ENCODE measurements at regions not wholly inside any gene's neighbourhood (a gene's known extent, or its start where the extent isn't known, plus 50 kb on each side); places are given as distances from the start of the nearest gene placed in this dataset.

GRCh38 chr2:15733867-15734673 is 142.4 kb downstream of the DDX1 start:
- DNase-seq (ENCODE audit: low read depth in 3 of 3), result no peak

- DNase-seq (ENCODE audit: low read depth in 3 of 3), result no peak
Observed at GRCh38 chr2:15734674-15735483, 143.2 kb downstream of the DDX1 start.

GRCh38 chr2:15735484-15736326 is 144.0 kb downstream of the DDX1 start:
- no peak for DNase-seq (ENCODE audit: low read depth in 3 of 3)

- DNase-seq (ENCODE audit: low read depth in 3 of 3), result no peak
Observed at GRCh38 chr2:15736396-15737180, 144.9 kb downstream of the DDX1 start.

- no peak for DNase-seq (ENCODE audit: low read depth in 3 of 3)
Observed at GRCh38 chr2:15737314-15738224, 145.9 kb downstream of the DDX1 start.

- no peak for DNase-seq (ENCODE audit: low read depth in 3 of 3)
Observed at GRCh38 chr2:15738225-15738546, 146.5 kb downstream of the DDX1 start.

GRCh38 chr2:15738943-15739342 is 147.3 kb downstream of the DDX1 start:
- DNase-seq (ENCODE audit: low read depth in 3 of 3), result no peak

- no peak for DNase-seq (ENCODE audit: low read depth in 3 of 3)
Observed at GRCh38 chr2:15744820-15745219, 153.2 kb downstream of the DDX1 start.

- DNase-seq (ENCODE audit: low read depth in 3 of 3), result no peak
Observed at GRCh38 chr2:15745350-15745749, 153.7 kb downstream of the DDX1 start.

- no peak for DNase-seq (ENCODE audit: low read depth in 3 of 3)
Observed at GRCh38 chr2:15745907-15746702, 154.4 kb downstream of the DDX1 start.

GRCh38 chr2:15746703-15747550 is 155.3 kb downstream of the DDX1 start:
- no peak for DNase-seq (ENCODE audit: low read depth in 3 of 3)

GRCh38 chr2:15747603-15748471 is 156.2 kb downstream of the DDX1 start:
- DNase-seq (ENCODE audit: low read depth in 3 of 3), result no peak

GRCh38 chr2:15748736-15749323 is 157.2 kb downstream of the DDX1 start:
- peak in 1 of 3 experiments; percentile 4 for DNase-seq (ENCODE audit: low read depth in 3 of 3)

- DNase-seq (ENCODE audit: low read depth in 3 of 3), result no peak
Observed at GRCh38 chr2:15749460-15750432, 158.1 kb downstream of the DDX1 start.

GRCh38 chr2:15750433-15750814 is 158.8 kb downstream of the DDX1 start:
- no peak for DNase-seq (ENCODE audit: low read depth in 3 of 3)

- DNase-seq (ENCODE audit: low read depth in 3 of 3), result no peak
Observed at GRCh38 chr2:15750822-15751329, 159.2 kb downstream of the DDX1 start.

All from stimulated activated CD4-positive, alpha-beta T cell treated with anti-CD3 and anti-CD28 coated beads, TNF-alpha, amount 100 ng/mL, for 24 hours (primary cell).